Lung (tissue), 11 donors: ENCODE measurements at regions not wholly inside any gene's neighbourhood (a gene's known extent, or its start where the extent isn't known, plus 50 kb on each side); places are given as distances from the start of the nearest gene placed in this dataset.

Experiments used
- ATAC-seq: fragments of 200-7000 bp; cut with Tn5 transposase; one replicate; pipeline ENCODE4 v1.9.1; 2020; ENCODE audit warnings: moderate number of reproducible peaks; ENCODE audit not compliant: insufficient read depth, low FRiP score
- DNase-seq, 3 donors: peaks; one replicate each; pipeline ENCODE4 v3.0.0-alpha.2; 2013 to 2017
- H3K27ac ChIP-seq, 2 donors: one replicate each; pipeline ENCODE4 v1.5.1; 2013; ENCODE audit warnings: mild to moderate bottlenecking in 2 of 2, moderate library complexity in 2 of 2, control low read depth in 1 of 2, inconsistent platforms in 1 of 2, low read depth in 1 of 2, low read length in 1 of 2
- H3K27me3 ChIP-seq, 3 donors: one replicate each; pipeline ENCODE4 v1.5.1; 2013; ENCODE audit warnings: low read length in 2 of 3; ENCODE audit not compliant: control insufficient read depth in 3 of 3, insufficient read depth in 3 of 3
- H3K36me3 ChIP-seq, 4 donors: one replicate each; pipeline ENCODE4 v1.5.1; 2013; ENCODE audit warnings: low read length in 4 of 4, mild to moderate bottlenecking in 1 of 4, moderate library complexity in 1 of 4; ENCODE audit not compliant: control insufficient read depth in 4 of 4, insufficient read depth in 4 of 4
- H3K4me1 ChIP-seq, 5 donors: one replicate each; pipeline ENCODE4 v1.5.1; 2013; ENCODE audit warnings: low read length in 5 of 5, mild to moderate bottlenecking in 2 of 5, moderate library complexity in 1 of 5; ENCODE audit not compliant: control insufficient read depth in 5 of 5, insufficient read depth in 5 of 5
- H3K4me3 ChIP-seq: one replicate; pipeline ENCODE4 v1.5.1; 2013; ENCODE audit warnings: mild to moderate bottlenecking, control low read depth, moderate library complexity
- H3K9ac ChIP-seq, 2 donors: one replicate each; pipeline ENCODE4 v1.5.1; 2013; ENCODE audit warnings: low read length in 2 of 2, control low read depth in 1 of 2; ENCODE audit not compliant: insufficient read depth in 1 of 2
- H3K9me3 ChIP-seq, 4 donors: one replicate each; pipeline ENCODE4 v1.5.1; 2013; ENCODE audit warnings: low read length in 3 of 4, mild to moderate bottlenecking in 1 of 4, moderate library complexity in 1 of 4; ENCODE audit not compliant: control insufficient read depth in 4 of 4, insufficient read depth in 3 of 4
- WGBS, 2 donors: extraction: QIAGEN DNeasy Blood & Tissue Kit; methylation state at CpG; one replicate each; pipeline ENCODE4 v1.1.7; 2013; 5-methylcytosine and 5-hydroxymethylcytosine counted together
- TF ChIP-seq, protein P1 (sequence below): IDR thresholded peaks from 2 replicates; pipeline ENCODE4 v1.5.1; 2012; ENCODE audit warnings: mild to moderate bottlenecking; ENCODE audit errors: control extremely low read depth, extremely low read depth
- donor health status: control.
- donor health status: control.
- donor health status: Bipolar disorder and iron deficiency.
- donor health status: healthy.
- donor health status: DM: yes; HTN: yes; CAD: no.

GRCh38 chr22:48937032-48937639 is 890.5 kb downstream of the BRD1 start:
- Histone ChIP-seq H3K27me3 (no peaks in the 10 kb centered on the region), H3K9ac (no peak overlapping the region), H3K4me3 (no peak overlapping the region), H3K27ac (no peak overlapping the region), H3K4me1 (no peaks in the 10 kb centered on the region), H3K9me3 (peaks cover 0 to 6% (median 3%) of the 10 kb centered on the region in 4 donors), H3K36me3 (no peaks in the 10 kb centered on the region)
- DNase-seq, result no peak
- TF ChIP-seq, protein P1, sequence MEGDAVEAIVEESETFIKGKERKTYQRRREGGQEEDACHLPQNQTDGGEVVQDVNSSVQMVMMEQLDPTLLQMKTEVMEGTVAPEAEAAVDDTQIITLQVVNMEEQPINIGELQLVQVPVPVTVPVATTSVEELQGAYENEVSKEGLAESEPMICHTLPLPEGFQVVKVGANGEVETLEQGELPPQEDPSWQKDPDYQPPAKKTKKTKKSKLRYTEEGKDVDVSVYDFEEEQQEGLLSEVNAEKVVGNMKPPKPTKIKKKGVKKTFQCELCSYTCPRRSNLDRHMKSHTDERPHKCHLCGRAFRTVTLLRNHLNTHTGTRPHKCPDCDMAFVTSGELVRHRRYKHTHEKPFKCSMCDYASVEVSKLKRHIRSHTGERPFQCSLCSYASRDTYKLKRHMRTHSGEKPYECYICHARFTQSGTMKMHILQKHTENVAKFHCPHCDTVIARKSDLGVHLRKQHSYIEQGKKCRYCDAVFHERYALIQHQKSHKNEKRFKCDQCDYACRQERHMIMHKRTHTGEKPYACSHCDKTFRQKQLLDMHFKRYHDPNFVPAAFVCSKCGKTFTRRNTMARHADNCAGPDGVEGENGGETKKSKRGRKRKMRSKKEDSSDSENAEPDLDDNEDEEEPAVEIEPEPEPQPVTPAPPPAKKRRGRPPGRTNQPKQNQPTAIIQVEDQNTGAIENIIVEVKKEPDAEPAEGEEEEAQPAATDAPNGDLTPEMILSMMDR, result no peak
- ATAC-seq, result no peak
- WGBS, 2 donors, result 74 to 80% methylated on average over 12 of the region's 12 CpGs

- Histone ChIP-seq H3K4me1 (no peaks in the 10 kb centered on the region), H3K4me3 (no peak overlapping the region), H3K9me3 (peaks cover 0 to 6% (median 3%) of the 10 kb centered on the region in 4 donors), H3K9ac (no peak overlapping the region), H3K27ac (no peak overlapping the region), H3K36me3 (no peaks in the 10 kb centered on the region), H3K27me3 (no peaks in the 10 kb centered on the region)
- WGBS, 2 donors, result 90 to 91% methylated on average over 4 of the region's 4 CpGs
- ATAC-seq (no peak), DNase-seq (no peak)
- TF ChIP-seq, protein P1, result no peak
These were observed 891.3 kb downstream of the BRD1 start for GRCh38 chr22:48936391-48936790.

GRCh38 chr22:48934446-48934845 is 893.2 kb downstream of the BRD1 start:
- ATAC-seq, result no peak
- Histone ChIP-seq H3K36me3 (no peaks in the 10 kb centered on the region), H3K4me1 (no peaks in the 10 kb centered on the region), H3K9me3 (peaks cover 0 to 6% (median 3%) of the 10 kb centered on the region in 4 donors), H3K4me3 (no peak overlapping the region), H3K27ac (no peak overlapping the region), H3K27me3 (no peaks in the 10 kb centered on the region), H3K9ac (no peak overlapping the region)
- TF ChIP-seq, protein P1, result no peak
- no peak for DNase-seq
- 86 to 88% methylated on average over 1 of the region's 1 CpG for WGBS, 2 donors

GRCh38 chr22:48931452-48931851 is 896.2 kb downstream of the BRD1 start:
- 73 to 75% methylated on average over 6 of the region's 6 CpGs for WGBS, 2 donors
- Histone ChIP-seq H3K4me1 (no peaks in the 10 kb centered on the region), H3K36me3 (no peaks in the 10 kb centered on the region), H3K27ac (no peak overlapping the region), H3K27me3 (peaks cover 0 to 2% (median 0%) of the 10 kb centered on the region in 3 donors), H3K9me3 (peaks cover 0 to 5% (median 3%) of the 10 kb centered on the region in 4 donors), H3K9ac (no peak overlapping the region), H3K4me3 (no peak overlapping the region)
- TF ChIP-seq, protein P1, result no peak
- no peak for ATAC-seq
- no peak for DNase-seq
